Neural progenitor cell (in vitro differentiated cells): ENCODE measurements at regions not wholly inside any gene's neighbourhood (a gene's known extent, or its start where the extent isn't known, plus 50 kb on each side); places are given as distances from the start of the nearest gene placed in this dataset.

Source experiments
- EZH2 ChIP-seq: fragments of 200-600 bp; sonication (generic); IDR thresholded peaks from 2 replicates; pipeline ENCODE4 v1.6.1; 2017; ENCODE audit warnings: antibody characterized with exemption, mild to moderate bottlenecking, moderate library complexity
- EZH2phosphoT487 ChIP-seq: fragments of 200-600 bp; sonication (generic); IDR thresholded peaks from 2 replicates; pipeline ENCODE4 v1.6.1; 2017; ENCODE audit warnings: antibody characterized with exemption
- TF ChIP-seq, protein P1 (sequence below): fragments of 200-600 bp; sonication (generic); IDR thresholded peaks from 2 replicates; pipeline ENCODE4 v1.5.1; 2017; ENCODE audit warnings: antibody characterized with exemption, mild to moderate bottlenecking

DNA sequence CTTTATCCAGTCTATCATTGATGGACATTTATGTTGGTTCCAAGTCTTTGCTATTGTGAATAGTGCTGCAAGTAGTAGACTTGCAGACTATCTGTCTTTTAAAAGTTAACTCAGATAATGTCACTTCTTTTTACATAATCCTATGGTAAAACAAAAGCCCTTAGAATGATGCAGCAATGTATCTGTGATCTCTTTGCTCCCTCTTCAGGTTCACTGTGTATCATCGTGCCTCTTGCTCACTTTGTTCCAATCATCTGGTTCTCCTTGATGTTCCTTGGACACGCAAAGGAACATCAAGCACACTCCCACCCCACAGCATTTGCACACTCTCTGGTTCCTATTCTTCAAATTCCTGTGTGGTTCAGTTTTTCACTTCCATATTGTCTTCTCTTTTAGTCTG, 472.5 kb upstream of the ZNF804A start:
- TF ChIP-seq, protein P1, sequence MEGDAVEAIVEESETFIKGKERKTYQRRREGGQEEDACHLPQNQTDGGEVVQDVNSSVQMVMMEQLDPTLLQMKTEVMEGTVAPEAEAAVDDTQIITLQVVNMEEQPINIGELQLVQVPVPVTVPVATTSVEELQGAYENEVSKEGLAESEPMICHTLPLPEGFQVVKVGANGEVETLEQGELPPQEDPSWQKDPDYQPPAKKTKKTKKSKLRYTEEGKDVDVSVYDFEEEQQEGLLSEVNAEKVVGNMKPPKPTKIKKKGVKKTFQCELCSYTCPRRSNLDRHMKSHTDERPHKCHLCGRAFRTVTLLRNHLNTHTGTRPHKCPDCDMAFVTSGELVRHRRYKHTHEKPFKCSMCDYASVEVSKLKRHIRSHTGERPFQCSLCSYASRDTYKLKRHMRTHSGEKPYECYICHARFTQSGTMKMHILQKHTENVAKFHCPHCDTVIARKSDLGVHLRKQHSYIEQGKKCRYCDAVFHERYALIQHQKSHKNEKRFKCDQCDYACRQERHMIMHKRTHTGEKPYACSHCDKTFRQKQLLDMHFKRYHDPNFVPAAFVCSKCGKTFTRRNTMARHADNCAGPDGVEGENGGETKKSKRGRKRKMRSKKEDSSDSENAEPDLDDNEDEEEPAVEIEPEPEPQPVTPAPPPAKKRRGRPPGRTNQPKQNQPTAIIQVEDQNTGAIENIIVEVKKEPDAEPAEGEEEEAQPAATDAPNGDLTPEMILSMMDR: no peak
- TF ChIP-seq EZH2: no peak
- no peak for TF ChIP-seq EZH2phosphoT487
